ENCODE measurements at regions not wholly inside any gene's neighbourhood (a gene's known extent, or its start where the extent isn't known, plus 50 kb on each side); places are given as distances from the start of the nearest gene placed in this dataset.
"Not testable (repeated sequence)": the region's sequence is repeated elsewhere in the genome, so short reads cannot be mapped to it uniquely, and the experiment has no call there.

GRCh38 chr2:40016151-40016885 is 237.3 kb upstream of the THUMPD2 start (continued):
- no peak for TF ChIP-seq KIAA2018 (CRISPR knock-in tag; IDR thresholded peaks at IDR 0.05; ENCODE audit: borderline replicate concordance)
- no peak for TF ChIP-seq CHCHD3 (CRISPR knock-in tag; IDR thresholded peaks at IDR 0.05)
- no peak for TF ChIP-seq HOXD1 (CRISPR knock-in tag; IDR thresholded peaks at IDR 0.05)
- no peak for TF ChIP-seq HES4 (CRISPR knock-in tag; IDR thresholded peaks at IDR 0.05; ENCODE audit: borderline replicate concordance)
- TF ChIP-seq ZBTB38 (CRISPR knock-in tag; IDR thresholded peaks at IDR 0.05): no peak
- TF ChIP-seq ZNF496 (CRISPR knock-in tag; IDR thresholded peaks at IDR 0.05; ENCODE audit: insufficient replicate concordance): no peak

GRCh38 chr2:40013962-40014361 is 234.9 kb upstream of the THUMPD2 start:
- BruUV-seq (replicated peaks); H3K9me3 ChIP-seq (ENCODE audit: low read length); H3K79me2 ChIP-seq (ENCODE audit: insufficient read depth, low read length); H3K27me3 ChIP-seq (ENCODE audit: control insufficient read depth in 1 of 2, insufficient read depth in 2 of 2, low read length in 2 of 2); DNase-seq (ENCODE audit: low spot score); H3K4me1 ChIP-seq (ENCODE audit: insufficient read depth, low read length); ATAC-seq; in situ Hi-C loops (cut with HindIII; ENCODE audit: extremely low pct_ligation_motif_present, low pct_unique_long_range_greater_than_20kb); H3K4me2 ChIP-seq (ENCODE audit: low read depth, low read length); intact Hi-C loops (cut with micrococcal nuclease; ENCODE audit: unreplicated experiment); H3K9ac ChIP-seq (ENCODE audit: insufficient read depth, low read depth, low read length); H2AFZ ChIP-seq (ENCODE audit: low read length); H3K27ac ChIP-seq (ENCODE audit: extremely low read length, insufficient read depth, low read length); H4K20me1 ChIP-seq (ENCODE audit: insufficient read depth, low read length); POLR2A ChIA-PET; H3K36me3 ChIP-seq (replicated peaks in 1 of 2; ENCODE audit: control insufficient read depth in 1 of 2, insufficient read depth in 2 of 2, low read length in 2 of 2); H3K4me3 ChIP-seq (replicated peaks in 1 of 3; ENCODE audit: insufficient read depth in 1 of 3, low read depth in 2 of 3, low read length in 3 of 3); FAIRE-seq; CTCF ChIA-PET (ENCODE audit: low intra/inter-chr PET ratio, low total read pairs): not testable (repeated sequence)
- 56% methylated on average over 16 of the region's 17 CpGs for WGBS (ENCODE audit: low lambda C conversion rate)

Data from HepG2 (cell line).